Caco-2 (cell line): ENCODE measurements at regions not wholly inside any gene's neighbourhood (a gene's known extent, or its start where the extent isn't known, plus 50 kb on each side); places are given as distances from the start of the nearest gene placed in this dataset.

Experiments
- BruUV-seq: library from RNA; stranded (reverse); fragments of 400-500 nt; replicated peaks from 2 replicates; lab custom pipeline; 2021; lab: Mats Ljungman, UMichigan
- CTCF ChIA-PET: fragments of 300-600 bp; sonication (Branson Sonifier 250); formaldehyde crosslinking; loops from one replicate; lab custom pipeline; 2022; ENCODE audit warnings: antibody characterized with exemption; lab: Charles Lee
- POLR2A ChIA-PET: fragments of 300-600 bp; sonication (Branson Sonifier 250); formaldehyde crosslinking; loops from one replicate; lab custom pipeline; 2022; ENCODE audit warnings: antibody characterized with exemption; lab: Charles Lee
- DNase-seq, 2 experiments: peaks; one replicate each; pipeline versions ENCODE4 v3.0.0 to v3.0.0-alpha.2; 2020 to 2022
- H3K27me3 ChIP-seq: replicated peaks from 2 replicates; pipeline ENCODE4 v1.6.0; 2011; ENCODE audit warnings: low read length; ENCODE audit not compliant: control insufficient read depth, insufficient read depth
- H3K36me3 ChIP-seq: 2 replicates; pipeline ENCODE4 v1.5.1; 2011; ENCODE audit warnings: low read length; ENCODE audit not compliant: control insufficient read depth, insufficient read depth
- H3K4me1 ChIP-seq: fragments of 250-450 bp; sonication (Bioruptor Pico); 2 replicates; pipeline ENCODE4 v1.5.1; 2020; ENCODE audit warnings: mild to moderate bottlenecking
- H3K4me3 ChIP-seq: 2 replicates; pipeline ENCODE4 v1.5.1; 2011; ENCODE audit warnings: low read depth, mild to moderate bottlenecking, control low read depth, low read length
- H3K9me3 ChIP-seq: fragments of 250-450 bp; sonication (Bioruptor Pico); 2 replicates; pipeline ENCODE4 v1.5.1; 2020; ENCODE audit warnings: mild to moderate bottlenecking, moderate library complexity
- H3K27ac Mint-ChIP-seq: one replicate; pipeline ENCODE4 v1.8.0; 2022; ENCODE audit warnings: mixed read lengths; ENCODE audit not compliant: unreplicated experiment
- H3K27me3 Mint-ChIP-seq: one replicate; pipeline ENCODE4 v1.8.0; 2022; ENCODE audit warnings: mixed read lengths; ENCODE audit not compliant: insufficient read depth, unreplicated experiment
- H3K36me3 Mint-ChIP-seq: one replicate; pipeline ENCODE4 v1.8.0; 2022; ENCODE audit warnings: mild to moderate bottlenecking, mixed read lengths; ENCODE audit not compliant: insufficient read depth, unreplicated experiment
- H3K4me1 Mint-ChIP-seq: one replicate; pipeline ENCODE4 v1.8.0; 2022; ENCODE audit warnings: low read depth, mixed read lengths; ENCODE audit not compliant: unreplicated experiment
- H3K4me3 Mint-ChIP-seq: one replicate; pipeline ENCODE4 v1.8.0; 2022; ENCODE audit warnings: mild to moderate bottlenecking, moderate library complexity, mixed read lengths; ENCODE audit not compliant: unreplicated experiment
- H3K9me3 Mint-ChIP-seq: one replicate; pipeline ENCODE4 v1.8.0; 2022; ENCODE audit warnings: mixed read lengths; ENCODE audit not compliant: unreplicated experiment
- CTCF ChIP-seq, 2 experiments: fragments of 200-600 bp in 1 of 2; IDR thresholded peaks; 1 replicate in 1 of 2; 2 replicates in 1 of 2; pipeline versions ENCODE4 v1.5.1 to v1.8.0; 2011 to 2022; ENCODE audit warnings: antibody characterized with exemption in 1 of 2, control low read depth in 1 of 2, inconsistent platforms in 1 of 2, low read depth in 1 of 2, low read length in 1 of 2, mild to moderate bottlenecking in 1 of 2, moderate library complexity in 1 of 2; ENCODE audit not compliant: insufficient read depth in 1 of 2, severe bottlenecking in 1 of 2, unreplicated experiment in 1 of 2
- intact Hi-C: fragments of 100-400 bp; cut with micrococcal nuclease; formaldehyde crosslinking; loops from one replicate; pipeline ENCODE4 v1.10.0; 2022; ENCODE audit not compliant: unreplicated experiment

DNA sequence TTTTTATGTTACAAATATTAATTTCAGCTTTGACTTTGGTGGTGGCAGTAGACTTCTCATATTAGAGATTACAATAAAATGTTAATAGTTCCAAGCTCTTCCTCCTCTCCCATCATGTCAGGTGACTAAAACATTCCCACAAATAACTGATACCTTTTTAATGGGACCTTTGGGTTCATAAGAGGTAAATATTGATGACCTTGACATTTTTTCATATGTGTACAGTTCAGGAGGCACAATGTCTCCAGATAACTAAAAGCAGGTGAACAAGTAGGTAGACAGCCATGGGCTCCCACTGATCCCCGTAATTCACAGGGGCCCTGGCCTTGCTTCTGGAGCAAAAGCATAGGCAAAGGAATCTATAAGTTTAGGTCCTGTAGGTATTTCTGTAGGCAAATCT is 317.7 kb downstream of the SOX4 start:
- Mint-ChIP-seq H3K36me3 (no peaks in the 10 kb centered on the region), H3K4me1 (peaks cover 7% of the 10 kb centered on the region), H3K27ac (no peak overlapping the region), H3K9me3 (no peaks in the 10 kb centered on the region), H3K4me3 (no peak overlapping the region), H3K27me3 (no peaks in the 10 kb centered on the region)
- DNase-seq, result no peak
- ChIA-PET POLR2A (no interaction called here), CTCF (no interaction called here)
- no peak overlapping the region for H3K4me3 ChIP-seq
- intact Hi-C loops, result no loop called here
- TF ChIP-seq CTCF (IDR thresholded peaks at IDR 0.05; ENCODE audit: insufficient read depth in 1 of 2, low read depth in 1 of 2, low read length in 1 of 2, severe bottlenecking in 1 of 2, unreplicated experiment in 1 of 2), result no peak
- no peaks in the 10 kb centered on the region for H3K4me1 ChIP-seq
- no TSS peak for BruUV-seq
- H3K9me3 ChIP-seq, result no peaks in the 10 kb centered on the region
- no peaks in the 10 kb centered on the region for H3K27me3 ChIP-seq
- no peaks in the 10 kb centered on the region for H3K36me3 ChIP-seq

DNA sequence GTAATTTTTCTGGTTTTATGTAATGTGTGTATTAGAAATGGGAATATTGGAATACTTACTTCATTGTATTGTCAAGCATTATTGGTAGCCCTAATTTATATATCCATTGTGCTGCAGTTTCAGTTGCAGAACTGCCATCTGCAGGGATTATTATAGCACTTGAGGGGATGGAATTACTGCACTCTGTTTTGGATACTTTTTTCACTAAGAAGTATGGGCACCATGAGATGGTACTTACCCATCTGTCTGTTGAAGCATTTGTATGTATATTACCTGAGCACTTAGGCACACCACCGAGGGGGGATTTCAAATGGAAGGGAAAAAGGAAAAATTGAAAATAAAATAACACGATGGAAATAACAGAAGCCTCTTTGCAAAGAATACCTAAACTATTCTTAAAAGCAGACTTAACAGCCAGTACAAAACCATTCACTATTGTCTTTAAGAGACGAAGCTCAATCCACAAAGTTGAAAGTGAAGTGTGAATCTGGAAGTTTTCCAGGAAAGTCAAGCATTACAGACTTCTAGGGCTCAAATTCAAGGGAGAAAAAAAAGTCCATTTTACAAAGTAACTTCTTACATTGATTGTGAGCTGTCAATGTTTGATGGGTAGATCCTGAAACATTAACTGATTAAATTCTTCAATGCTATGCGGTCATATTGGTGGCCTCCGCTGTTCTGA is 318.7 kb downstream of the SOX4 start:
- no TSS peak for BruUV-seq

More for the DNA sequence above, 318.7 kb downstream of the SOX4 start:
- H3K27me3 Mint-ChIP-seq, result no peaks in the 10 kb centered on the region
- H3K27ac Mint-ChIP-seq, result no peak overlapping the region
- Histone ChIP-seq H3K4me1 (no peaks in the 10 kb centered on the region), H3K4me3 (no peak overlapping the region), H3K36me3 (no peaks in the 10 kb centered on the region), H3K9me3 (no peaks in the 10 kb centered on the region), H3K27me3 (no peaks in the 10 kb centered on the region)
- no peak overlapping the region for H3K4me3 Mint-ChIP-seq
- intact Hi-C loops, result no loop called here
- no peak for DNase-seq
- ChIA-PET POLR2A (no interaction called here), CTCF (no interaction called here)
- TF ChIP-seq CTCF (IDR thresholded peaks at IDR 0.05; ENCODE audit: insufficient read depth in 1 of 2, low read depth in 1 of 2, low read length in 1 of 2, severe bottlenecking in 1 of 2, unreplicated experiment in 1 of 2), result no peak
- H3K9me3 Mint-ChIP-seq, result no peaks in the 10 kb centered on the region
- H3K36me3 Mint-ChIP-seq, result no peaks in the 10 kb centered on the region
- H3K4me1 Mint-ChIP-seq, result peaks cover 7% of the 10 kb centered on the region
